ENCODE measurements at regions not wholly inside any gene's neighbourhood (a gene's known extent, or its start where the extent isn't known, plus 50 kb on each side); places are given as distances from the start of the nearest gene placed in this dataset.
A peak's percentile ranks its signal among the peaks of the same experiment; 100 is the strongest.

DNA sequence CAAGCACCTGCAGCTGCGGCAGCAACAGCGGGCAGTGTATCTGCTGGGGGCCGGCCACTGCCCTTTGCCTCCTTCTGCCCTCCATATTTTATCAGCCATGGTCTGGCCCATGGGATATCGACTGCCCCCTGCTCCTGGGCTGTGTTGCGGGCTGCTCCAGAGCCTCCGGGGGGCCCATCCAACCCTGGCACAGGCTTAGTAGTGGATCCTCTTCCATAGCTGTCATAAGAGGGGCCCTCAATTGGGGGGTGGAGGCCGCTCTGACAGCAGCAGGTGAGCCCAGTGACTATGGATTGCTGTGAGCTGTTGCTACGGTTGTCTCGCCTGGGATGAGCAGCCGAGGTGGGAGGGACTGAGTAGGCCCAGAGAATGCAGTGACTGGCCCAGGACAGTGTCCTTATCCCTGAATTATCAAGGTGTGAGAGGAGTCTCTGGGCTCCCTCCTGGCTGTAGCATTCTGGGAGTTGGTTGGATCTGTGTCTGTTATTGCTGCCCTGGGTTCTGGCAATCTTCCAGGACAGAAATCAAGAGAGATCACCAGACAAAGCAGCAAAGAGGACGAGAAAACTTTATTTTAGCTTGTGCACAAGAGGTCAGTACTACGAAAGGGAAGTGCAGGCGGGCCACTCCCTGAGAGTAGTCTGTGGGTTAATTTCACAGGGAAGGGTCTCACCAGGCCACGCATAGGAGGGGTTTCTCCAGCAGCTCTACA, 145.1 kb downstream of the ASB1 start:
- DNase-seq, result no peak
- WGBS (ENCODE audit: insufficient coverage), result 89% methylated on average over 6 of the region's 14 CpGs
- intact Hi-C loops (cut with micrococcal nuclease), result no loop called here
- H3K27me3 ChIP-seq (ENCODE audit: control insufficient read depth in 2 of 2, insufficient read depth in 2 of 2, low read length in 2 of 2), result no peaks in the 10 kb centered on the region
- peak overlapping the region; percentile 27 for H2AFZ ChIP-seq (ENCODE audit: insufficient read depth, low read depth, low read length, poor library complexity, severe bottlenecking)
- no peaks in the 10 kb centered on the region for H3K36me3 Mint-ChIP-seq
- no peaks in the 10 kb centered on the region for H3K9me3 ChIP-seq (replicated peaks in 1 of 2; ENCODE audit: control insufficient read depth in 1 of 2, insufficient read depth in 1 of 2, low read length in 2 of 2)
- no peak overlapping the region for H3K9ac ChIP-seq (ENCODE audit: insufficient read depth, low read length, poor library complexity, severe bottlenecking)
- no peak overlapping the region for H3K4me3 Mint-ChIP-seq
- TF ChIP-seq, protein P1, sequence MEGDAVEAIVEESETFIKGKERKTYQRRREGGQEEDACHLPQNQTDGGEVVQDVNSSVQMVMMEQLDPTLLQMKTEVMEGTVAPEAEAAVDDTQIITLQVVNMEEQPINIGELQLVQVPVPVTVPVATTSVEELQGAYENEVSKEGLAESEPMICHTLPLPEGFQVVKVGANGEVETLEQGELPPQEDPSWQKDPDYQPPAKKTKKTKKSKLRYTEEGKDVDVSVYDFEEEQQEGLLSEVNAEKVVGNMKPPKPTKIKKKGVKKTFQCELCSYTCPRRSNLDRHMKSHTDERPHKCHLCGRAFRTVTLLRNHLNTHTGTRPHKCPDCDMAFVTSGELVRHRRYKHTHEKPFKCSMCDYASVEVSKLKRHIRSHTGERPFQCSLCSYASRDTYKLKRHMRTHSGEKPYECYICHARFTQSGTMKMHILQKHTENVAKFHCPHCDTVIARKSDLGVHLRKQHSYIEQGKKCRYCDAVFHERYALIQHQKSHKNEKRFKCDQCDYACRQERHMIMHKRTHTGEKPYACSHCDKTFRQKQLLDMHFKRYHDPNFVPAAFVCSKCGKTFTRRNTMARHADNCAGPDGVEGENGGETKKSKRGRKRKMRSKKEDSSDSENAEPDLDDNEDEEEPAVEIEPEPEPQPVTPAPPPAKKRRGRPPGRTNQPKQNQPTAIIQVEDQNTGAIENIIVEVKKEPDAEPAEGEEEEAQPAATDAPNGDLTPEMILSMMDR (IDR thresholded peaks at IDR 0.05), result no peak
- H3K4me3 ChIP-seq (replicated peaks in 1 of 3; ENCODE audit: low read depth in 2 of 3, low read length in 3 of 3), result no peak overlapping the region
- peaks cover 6 to 19% (median 9%) of the 10 kb centered on the region in 3 donors for H3K27me3 Mint-ChIP-seq (ENCODE audit: low read depth in 3 of 3)
- peaks cover 36 to 42% of the 10 kb centered on the region in 2 donors for H3K4me1 ChIP-seq (ENCODE audit: control insufficient read depth in 1 of 2, insufficient read depth in 2 of 2, low read length in 2 of 2)
- H3K27ac ChIP-seq (ENCODE audit: low read depth in 1 of 2, low read length in 2 of 2), result peak overlapping the region; percentile 4 to 36
- H3K79me2 ChIP-seq (ENCODE audit: insufficient read depth, low read length), result no peaks in the 10 kb centered on the region
- H3K4me1 Mint-ChIP-seq, result peaks cover 48% of the 10 kb centered on the region
- no peaks in the 10 kb centered on the region for H3K36me3 ChIP-seq (replicated peaks in 1 of 2; ENCODE audit: control insufficient read depth in 1 of 2, insufficient read depth in 2 of 2, low read length in 2 of 2)
- H4K20me1 ChIP-seq (ENCODE audit: insufficient read depth, low read length), result no peaks in the 10 kb centered on the region
- no peak overlapping the region for H3K4me2 ChIP-seq (replicated peaks; ENCODE audit: extremely low read depth, low read length, poor library complexity, severe bottlenecking)
- no peaks in the 10 kb centered on the region for H3K9me3 Mint-ChIP-seq
- H3K27ac Mint-ChIP-seq, result peak overlapping the region in 2 of 7 donors; percentile 30 to 43

DNA sequence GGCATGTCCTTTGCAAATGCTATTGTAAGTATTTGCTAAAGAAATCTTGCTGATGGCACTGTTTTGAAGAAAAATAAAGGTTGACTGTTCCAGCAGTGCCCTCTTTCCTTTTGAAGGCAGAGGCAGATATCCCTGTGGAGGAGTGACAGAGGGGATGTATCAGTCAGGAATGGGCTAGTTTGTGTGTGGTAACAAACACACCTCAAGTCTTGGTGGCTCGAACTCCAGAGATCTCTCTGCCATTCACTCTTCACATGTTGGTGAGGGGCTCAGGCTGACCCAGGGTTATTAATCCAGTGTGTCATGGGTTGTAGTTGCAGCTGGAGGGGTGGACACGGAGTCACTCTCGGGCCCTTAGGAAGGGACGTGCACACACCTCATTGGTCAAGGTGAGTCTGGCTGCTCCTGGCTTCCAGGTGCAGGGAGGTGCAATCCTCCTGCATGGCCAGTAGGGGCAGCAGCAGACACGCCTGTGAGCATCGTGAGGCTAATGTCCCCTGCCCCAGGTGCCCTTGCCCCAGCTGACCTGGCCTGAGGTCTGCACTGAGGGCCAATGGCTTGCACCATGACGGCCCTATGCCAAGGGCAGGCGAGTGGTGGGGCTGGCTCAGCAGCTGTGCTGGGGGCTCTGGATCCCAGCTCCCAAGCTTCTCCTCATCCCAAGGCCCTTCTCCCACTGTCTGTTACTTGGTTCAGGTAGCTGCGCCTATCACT, 146.5 kb downstream of the ASB1 start:
- Histone ChIP-seq H3K27ac (ENCODE audit: low read depth in 1 of 2, low read length in 2 of 2) (no peak overlapping the region), H3K27me3 (ENCODE audit: control insufficient read depth in 2 of 2, insufficient read depth in 2 of 2, low read length in 2 of 2) (no peaks in the 10 kb centered on the region), H3K9me3 (replicated peaks in 1 of 2; ENCODE audit: control insufficient read depth in 1 of 2, insufficient read depth in 1 of 2, low read length in 2 of 2) (no peaks in the 10 kb centered on the region), H4K20me1 (ENCODE audit: insufficient read depth, low read length) (no peaks in the 10 kb centered on the region), H3K4me1 (ENCODE audit: control insufficient read depth in 1 of 2, insufficient read depth in 2 of 2, low read length in 2 of 2) (peaks cover 30 to 37% of the 10 kb centered on the region in 2 donors), H2AFZ (ENCODE audit: insufficient read depth, low read depth, low read length, poor library complexity, severe bottlenecking) (no peak overlapping the region), H3K36me3 (replicated peaks in 1 of 2; ENCODE audit: control insufficient read depth in 1 of 2, insufficient read depth in 2 of 2, low read length in 2 of 2) (no peaks in the 10 kb centered on the region), H3K79me2 (ENCODE audit: insufficient read depth, low read length) (no peaks in the 10 kb centered on the region), H3K4me3 (replicated peaks in 1 of 3; ENCODE audit: low read depth in 2 of 3, low read length in 3 of 3) (no peak overlapping the region), H3K4me2 (replicated peaks; ENCODE audit: extremely low read depth, low read length, poor library complexity, severe bottlenecking) (no peak overlapping the region), H3K9ac (ENCODE audit: insufficient read depth, low read length, poor library complexity, severe bottlenecking) (no peak overlapping the region)
- H3K4me3 Mint-ChIP-seq, result no peak overlapping the region
- H3K4me1 Mint-ChIP-seq, result peaks cover 36% of the 10 kb centered on the region
- peak in 2 of 3 donors; percentile 7 to 17 for DNase-seq
- H3K27me3 Mint-ChIP-seq (ENCODE audit: low read depth in 3 of 3), result peaks cover 6 to 19% (median 9%) of the 10 kb centered on the region in 3 donors
- peaks cover 0 to under 1% (median 0%) of the 10 kb centered on the region in 7 donors for H3K9me3 Mint-ChIP-seq
- TF ChIP-seq, protein P1 (IDR thresholded peaks at IDR 0.05), result peak; percentile 78
- intact Hi-C loops (cut with micrococcal nuclease), result no loop called here
- no peak overlapping the region for H3K27ac Mint-ChIP-seq
- no peaks in the 10 kb centered on the region for H3K36me3 Mint-ChIP-seq
- WGBS (ENCODE audit: insufficient coverage), result 58% methylated on average over 6 of the region's 9 CpGs

All from CD14-positive monocyte (primary cell).